GM19023 (cell line): ENCODE measurements at regions not wholly inside any gene's neighbourhood (a gene's known extent, or its start where the extent isn't known, plus 50 kb on each side); places are given as distances from the start of the nearest gene placed in this dataset.

Experiments
- ATAC-seq: cut with Tn5 transposase; IDR thresholded peaks from one replicate; pipeline ENCODE4 v1.9.1; 2021; ENCODE audit warnings: mild to moderate bottlenecking, moderate library complexity; ENCODE audit not compliant: unreplicated experiment

- ATAC-seq, result no peak
Measured at GRCh38 chr22:48697694-48698276, 1129.9 kb downstream of the BRD1 start.

- ATAC-seq, result no peak
Measured at GRCh38 chr22:48697223-48697622, 1130.5 kb downstream of the BRD1 start.

GRCh38 chr22:48696371-48696770 is 1131.3 kb downstream of the BRD1 start:
- no peak for ATAC-seq

GRCh38 chr22:48695731-48696305 is 1131.9 kb downstream of the BRD1 start:
- no peak for ATAC-seq

- no peak for ATAC-seq
Measured at GRCh38 chr22:48695251-48695650, 1132.4 kb downstream of the BRD1 start.

- no peak for ATAC-seq
Measured at GRCh38 chr22:48694296-48694883, 1133.3 kb downstream of the BRD1 start.

- ATAC-seq, result no peak
Measured at GRCh38 chr22:48693377-48694135, 1134.1 kb downstream of the BRD1 start.

GRCh38 chr22:48692734-48693376 is 1134.8 kb downstream of the BRD1 start:
- ATAC-seq, result no peak

- no peak for ATAC-seq
Measured at GRCh38 chr22:48691431-48691851, 1136.2 kb downstream of the BRD1 start.

GRCh38 chr22:48690583-48691317 is 1136.9 kb downstream of the BRD1 start:
- ATAC-seq, result no peak

- ATAC-seq, result no peak
Measured at GRCh38 chr22:48689206-48689605, 1138.5 kb downstream of the BRD1 start.

- ATAC-seq, result no peak
Measured at GRCh38 chr22:48688366-48688765, 1139.3 kb downstream of the BRD1 start.

- ATAC-seq, result no peak
Measured at GRCh38 chr22:48687606-48688005, 1140.1 kb downstream of the BRD1 start.

- no peak for ATAC-seq
Measured at GRCh38 chr22:48686694-48687302, 1140.9 kb downstream of the BRD1 start.

- ATAC-seq, result no peak
Measured at GRCh38 chr22:48685767-48686166, 1141.9 kb downstream of the BRD1 start.

- no peak for ATAC-seq
Measured at GRCh38 chr22:48683640-48684039, 1144.0 kb downstream of the BRD1 start.

GRCh38 chr22:48682504-48682903 is 1145.2 kb downstream of the BRD1 start:
- no peak for ATAC-seq

- no peak for ATAC-seq
Measured at GRCh38 chr22:48680601-48681000, 1147.1 kb downstream of the BRD1 start.

GRCh38 chr22:48679656-48680555 is 1147.8 kb downstream of the BRD1 start:
- no peak for ATAC-seq
